GM19463 (cell line): ENCODE measurements at regions not wholly inside any gene's neighbourhood (a gene's known extent, or its start where the extent isn't known, plus 50 kb on each side); places are given as distances from the start of the nearest gene placed in this dataset.

Experiments used
- ATAC-seq: cut with Tn5 transposase; IDR thresholded peaks from one replicate; pipeline ENCODE4 v1.9.1; 2021; ENCODE audit warnings: mild to moderate bottlenecking, moderate library complexity; ENCODE audit not compliant: unreplicated experiment

GRCh38 chr13:106183410-106184065 lies 351.9 kb downstream of the EFNB2 start:
- no peak for ATAC-seq

GRCh38 chr13:106182404-106182803 lies 353.1 kb downstream of the EFNB2 start:
- no peak for ATAC-seq

- ATAC-seq, result no peak
These were observed 356.6 kb downstream of the EFNB2 start for GRCh38 chr13:106178816-106179215.

GRCh38 chr13:106177146-106177545 lies 358.3 kb downstream of the EFNB2 start:
- no peak for ATAC-seq

- no peak for ATAC-seq
These were observed 359.3 kb downstream of the EFNB2 start for GRCh38 chr13:106176117-106176516.

GRCh38 chr13:106173891-106174610 lies 361.4 kb downstream of the EFNB2 start:
- ATAC-seq, result no peak

GRCh38 chr13:106173346-106173745 lies 362.1 kb downstream of the EFNB2 start:
- no peak for ATAC-seq

GRCh38 chr13:106172176-106172905 lies 363.1 kb downstream of the EFNB2 start:
- ATAC-seq, result no peak

GRCh38 chr13:106163426-106163825 lies 372.0 kb downstream of the EFNB2 start:
- ATAC-seq, result no peak

GRCh38 chr13:106161146-106161545 lies 374.3 kb downstream of the EFNB2 start:
- ATAC-seq, result no peak

GRCh38 chr13:106159295-106160195 lies 375.9 kb downstream of the EFNB2 start:
- ATAC-seq, result no peak

GRCh38 chr13:106156468-106156867 lies 379.0 kb downstream of the EFNB2 start:
- no peak for ATAC-seq

- no peak for ATAC-seq
These were observed 380.1 kb downstream of the EFNB2 start for GRCh38 chr13:106155411-106155810.

- no peak for ATAC-seq
These were observed 381.6 kb downstream of the EFNB2 start for GRCh38 chr13:106153876-106154275.

GRCh38 chr13:106153041-106153440 lies 382.4 kb downstream of the EFNB2 start:
- ATAC-seq, result no peak

GRCh38 chr13:106152047-106152446 lies 383.4 kb downstream of the EFNB2 start:
- ATAC-seq, result no peak

- no peak for ATAC-seq
These were observed 384.3 kb downstream of the EFNB2 start for GRCh38 chr13:106151056-106151699.

- ATAC-seq, result no peak
These were observed 389.2 kb downstream of the EFNB2 start for GRCh38 chr13:106145997-106146864.

GRCh38 chr13:106145070-106145469 lies 390.4 kb downstream of the EFNB2 start:
- ATAC-seq, result no peak
